ENCODE measurements at regions not wholly inside any gene's neighbourhood (a gene's known extent, or its start where the extent isn't known, plus 50 kb on each side); places are given as distances from the start of the nearest gene placed in this dataset.

- Histone ChIP-seq H3K36me3 (no peaks in the 10 kb centered on the region), H3K27ac (no peak overlapping the region), H3K9me3 (no peaks in the 10 kb centered on the region), H3K27me3 (peaks cover 0 to 6% (median 0%) of the 10 kb centered on the region in 7 donors), H3K4me3 (no peak overlapping the region), H3K4me1 (no peaks in the 10 kb centered on the region)
- WGBS, 2 donors: 67 to 79% methylated on average over 3 of the region's 3 CpGs
- DNase-seq: no peak
- ATAC-seq: no peak
- TF ChIP-seq, protein P1, sequence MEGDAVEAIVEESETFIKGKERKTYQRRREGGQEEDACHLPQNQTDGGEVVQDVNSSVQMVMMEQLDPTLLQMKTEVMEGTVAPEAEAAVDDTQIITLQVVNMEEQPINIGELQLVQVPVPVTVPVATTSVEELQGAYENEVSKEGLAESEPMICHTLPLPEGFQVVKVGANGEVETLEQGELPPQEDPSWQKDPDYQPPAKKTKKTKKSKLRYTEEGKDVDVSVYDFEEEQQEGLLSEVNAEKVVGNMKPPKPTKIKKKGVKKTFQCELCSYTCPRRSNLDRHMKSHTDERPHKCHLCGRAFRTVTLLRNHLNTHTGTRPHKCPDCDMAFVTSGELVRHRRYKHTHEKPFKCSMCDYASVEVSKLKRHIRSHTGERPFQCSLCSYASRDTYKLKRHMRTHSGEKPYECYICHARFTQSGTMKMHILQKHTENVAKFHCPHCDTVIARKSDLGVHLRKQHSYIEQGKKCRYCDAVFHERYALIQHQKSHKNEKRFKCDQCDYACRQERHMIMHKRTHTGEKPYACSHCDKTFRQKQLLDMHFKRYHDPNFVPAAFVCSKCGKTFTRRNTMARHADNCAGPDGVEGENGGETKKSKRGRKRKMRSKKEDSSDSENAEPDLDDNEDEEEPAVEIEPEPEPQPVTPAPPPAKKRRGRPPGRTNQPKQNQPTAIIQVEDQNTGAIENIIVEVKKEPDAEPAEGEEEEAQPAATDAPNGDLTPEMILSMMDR (IDR thresholded peaks at IDR 0.05): no peak
- intact Hi-C loops (cut with DNase I): no loop called here
Measured at GRCh38 chr6:87976616-87977015, 71.0 kb upstream of the SPACA1 start.

DNA sequence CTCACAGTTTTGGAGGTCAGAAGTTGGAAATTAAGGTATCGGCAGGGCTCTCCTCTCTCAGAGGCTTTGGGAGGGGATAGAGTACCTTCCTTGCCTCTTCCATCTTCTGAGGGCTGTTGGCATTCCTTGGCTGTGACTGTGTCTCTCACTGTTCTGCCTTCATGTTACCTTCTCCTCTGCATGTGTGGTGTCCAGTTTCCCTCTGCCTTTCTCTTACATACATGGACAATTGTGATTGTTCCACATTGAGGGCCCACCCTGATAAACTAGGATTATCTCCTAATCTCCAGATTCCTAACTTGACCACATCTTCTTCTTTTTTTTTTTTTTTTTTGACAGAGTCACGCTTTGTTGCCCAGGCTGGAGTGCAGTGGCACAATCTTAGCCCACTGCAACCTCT is 72.1 kb upstream of the SPACA1 start:
- no peak overlapping the region for H3K4me3 ChIP-seq
- H3K9me3 ChIP-seq: no peaks in the 10 kb centered on the region
- H3K36me3 ChIP-seq: no peaks in the 10 kb centered on the region
- peaks cover 0 to 6% (median 0%) of the 10 kb centered on the region in 7 donors for H3K27me3 ChIP-seq
- H3K4me1 ChIP-seq: no peaks in the 10 kb centered on the region
- 71 to 85% methylated on average over 2 of the region's 2 CpGs for WGBS, 2 donors
- no peak overlapping the region for H3K27ac ChIP-seq
- intact Hi-C loops (cut with DNase I): no loop called here
- DNase-seq (no peak), ATAC-seq (no peak)
- TF ChIP-seq, protein P1 (IDR thresholded peaks at IDR 0.05): no peak

DNA sequence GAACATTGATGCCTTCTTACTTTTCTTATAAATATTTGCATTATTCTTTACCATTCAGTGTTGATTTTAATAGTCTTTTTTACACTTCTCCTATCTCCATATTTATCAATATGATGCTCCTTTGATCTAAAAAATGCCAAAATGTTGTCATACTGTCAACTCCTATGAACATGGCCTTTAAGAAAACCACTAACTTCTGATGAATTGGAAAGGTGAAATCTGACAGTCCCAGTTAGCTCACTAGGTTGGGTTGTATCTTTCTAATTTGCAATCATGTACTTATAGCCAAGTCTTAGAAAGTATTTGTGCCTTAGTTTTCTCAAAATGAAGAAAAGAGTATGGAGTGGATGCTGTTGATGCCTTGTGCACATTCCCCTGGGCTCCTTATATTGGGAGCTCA is 75.4 kb upstream of the SPACA1 start:
- H3K27ac ChIP-seq: no peak overlapping the region
- no peak overlapping the region for H3K4me3 ChIP-seq
- TF ChIP-seq, protein P1 (IDR thresholded peaks at IDR 0.05): no peak
- no peak for ATAC-seq
- peaks cover 0 to 9% (median 0%) of the 10 kb centered on the region in 9 donors for H3K4me1 ChIP-seq
- H3K36me3 ChIP-seq: no peaks in the 10 kb centered on the region
- no peaks in the 10 kb centered on the region for H3K9me3 ChIP-seq
- intact Hi-C loops (cut with DNase I): no loop called here
- no peak for DNase-seq
- H3K27me3 ChIP-seq: peaks cover 0 to 31% (median 23%) of the 10 kb centered on the region in 7 donors

DNA sequence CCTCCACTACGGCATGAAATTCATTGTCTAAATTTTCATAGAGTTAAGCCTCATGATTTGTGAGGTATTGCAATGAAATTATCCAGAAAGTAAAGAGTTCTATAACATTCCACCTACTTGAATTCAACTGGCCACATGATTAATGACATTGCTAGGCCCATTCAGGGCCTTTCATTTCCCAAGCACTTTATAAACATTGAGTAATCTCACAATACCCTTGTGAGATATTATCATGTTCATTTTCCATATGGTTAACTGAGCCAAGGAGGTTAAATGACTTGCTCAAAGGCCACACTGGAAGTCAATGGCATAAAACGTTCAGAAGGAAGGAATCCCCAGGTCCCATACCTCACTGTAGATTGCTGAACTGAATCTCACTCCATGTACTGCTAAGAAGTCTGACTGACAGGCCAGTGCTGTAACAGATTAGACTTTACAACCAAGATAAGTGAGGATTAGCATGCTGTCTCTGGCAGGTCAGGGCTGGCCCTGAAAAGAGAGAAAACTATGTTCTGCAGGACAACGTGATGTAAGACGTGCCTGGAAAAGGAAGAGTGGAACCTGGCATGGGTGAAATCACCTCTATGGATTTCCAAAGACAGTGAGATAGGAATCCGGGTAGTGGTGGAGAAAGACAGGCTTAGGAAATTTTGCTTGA is 75.9 kb upstream of the SPACA1 start:
- H3K36me3 ChIP-seq: no peaks in the 10 kb centered on the region
- intact Hi-C loops (cut with DNase I): no loop called here
- peaks cover 0 to 9% (median 0%) of the 10 kb centered on the region in 9 donors for H3K4me1 ChIP-seq
- TF ChIP-seq, protein P1 (IDR thresholded peaks at IDR 0.05): no peak
- ATAC-seq (no peak), DNase-seq (no peak)
- no peak overlapping the region for H3K4me3 ChIP-seq
- H3K27me3 ChIP-seq: peaks cover 0 to 36% (median 29%) of the 10 kb centered on the region in 7 donors
- WGBS, 2 donors: 47 to 50% methylated on average over 5 of the region's 5 CpGs
- no peak overlapping the region for H3K27ac ChIP-seq
- no peaks in the 10 kb centered on the region for H3K9me3 ChIP-seq

Data from heart right ventricle (tissue), 16 donors.